ENCODE measurements at regions not wholly inside any gene's neighbourhood (a gene's known extent, or its start where the extent isn't known, plus 50 kb on each side); places are given as distances from the start of the nearest gene placed in this dataset.

- no CpG with 5 or more reads among the region's 2 CpGs for WGBS, 2 donors (ENCODE audit: extremely low coverage in 2 of 2, insufficient read length in 2 of 2, insufficient replicate concordance in 1 of 2)
- no peak overlapping the region for H2BK120ac ChIP-seq (ENCODE audit: low read depth, low read length)
- no peak overlapping the region for H3K27ac ChIP-seq (replicated peaks; ENCODE audit: low read length)
- H4K8ac ChIP-seq (ENCODE audit: low read depth, low read length), result no peak overlapping the region
- H2AK5ac ChIP-seq (ENCODE audit: low read depth, low read length), result no peak overlapping the region
- H2BK5ac ChIP-seq (ENCODE audit: low read length), result no peak overlapping the region
- H3K4me2 ChIP-seq (ENCODE audit: insufficient read depth, low read length, poor library complexity, severe bottlenecking), result no peak overlapping the region
- no peak overlapping the region for H3K9ac ChIP-seq (ENCODE audit: low read depth, low read length, poor library complexity)
- no peak overlapping the region for H4K91ac ChIP-seq (ENCODE audit: low read depth, low read length, poor library complexity)
- H3K18ac ChIP-seq (ENCODE audit: low read length), result no peak overlapping the region
- H3K4me3 ChIP-seq (ENCODE audit: low read length in 2 of 2), result no peak overlapping the region
- H3K36me3 ChIP-seq (replicated peaks in 1 of 2; ENCODE audit: control insufficient read depth in 2 of 2, insufficient read depth in 2 of 2, low read length in 2 of 2), result peaks cover 34 to 84% of the 10 kb centered on the region in 2 donors
- H3K23ac ChIP-seq (ENCODE audit: low read depth, low read length, poor library complexity), result no peak overlapping the region
- no peak overlapping the region for H3K4ac ChIP-seq (ENCODE audit: low read length)
- H3K14ac ChIP-seq (ENCODE audit: low read length), result no peak overlapping the region
- H3K9me3 ChIP-seq (replicated peaks in 1 of 2; ENCODE audit: control insufficient read depth in 2 of 2, insufficient read depth in 1 of 2, low read depth in 1 of 2, low read length in 2 of 2), result peaks cover 2 to 3% of the 10 kb centered on the region in 2 donors
- H3K79me1 ChIP-seq (ENCODE audit: low read depth, low read length), result peaks cover 1% of the 10 kb centered on the region
- no peaks in the 10 kb centered on the region for H3K27me3 ChIP-seq (ENCODE audit: control insufficient read depth in 3 of 3, insufficient read depth in 3 of 3, low read depth in 1 of 3, low read length in 3 of 3)
- no peaks in the 10 kb centered on the region for H3K4me1 ChIP-seq (ENCODE audit: control insufficient read depth in 2 of 2, insufficient read depth in 1 of 2, low read depth in 1 of 2, low read length in 2 of 2)
- no peak overlapping the region for H2AFZ ChIP-seq (ENCODE audit: low read length)
- no peak overlapping the region for H2BK12ac ChIP-seq (ENCODE audit: low read length)
- no peak for DNase-seq (ENCODE audit: low spot score)
- no peak overlapping the region for H2BK15ac ChIP-seq (ENCODE audit: low read length)
Measured at GRCh38 chr17:45631941-45632340, 141.4 kb upstream of the PLEKHM1 start.

- Histone ChIP-seq H3K27me3 (ENCODE audit: control insufficient read depth in 3 of 3, insufficient read depth in 3 of 3, low read depth in 1 of 3, low read length in 3 of 3) (no peaks in the 10 kb centered on the region), H2BK12ac (ENCODE audit: low read length) (no peak overlapping the region), H2AK5ac (ENCODE audit: low read depth, low read length) (no peak overlapping the region), H4K8ac (ENCODE audit: low read depth, low read length) (no peak overlapping the region), H2AFZ (ENCODE audit: low read length) (no peak overlapping the region), H3K27ac (replicated peaks; ENCODE audit: low read length) (no peak overlapping the region), H3K14ac (ENCODE audit: low read length) (no peak overlapping the region), H2BK5ac (ENCODE audit: low read length) (no peak overlapping the region), H3K9me3 (replicated peaks in 1 of 2; ENCODE audit: control insufficient read depth in 2 of 2, insufficient read depth in 1 of 2, low read depth in 1 of 2, low read length in 2 of 2) (no peaks in the 10 kb centered on the region), H3K4me2 (ENCODE audit: insufficient read depth, low read length, poor library complexity, severe bottlenecking) (no peak overlapping the region), H3K4ac (ENCODE audit: low read length) (no peak overlapping the region), H3K18ac (ENCODE audit: low read length) (no peak overlapping the region), H3K36me3 (replicated peaks in 1 of 2; ENCODE audit: control insufficient read depth in 2 of 2, insufficient read depth in 2 of 2, low read length in 2 of 2) (peaks cover 14 to 39% of the 10 kb centered on the region in 2 donors), H4K91ac (ENCODE audit: low read depth, low read length, poor library complexity) (no peak overlapping the region), H3K23ac (ENCODE audit: low read depth, low read length, poor library complexity) (no peak overlapping the region), H3K79me1 (ENCODE audit: low read depth, low read length) (no peaks in the 10 kb centered on the region), H3K4me1 (ENCODE audit: control insufficient read depth in 2 of 2, insufficient read depth in 1 of 2, low read depth in 1 of 2, low read length in 2 of 2) (no peaks in the 10 kb centered on the region), H2BK15ac (ENCODE audit: low read length) (no peak overlapping the region), H3K4me3 (ENCODE audit: low read length in 2 of 2) (no peak overlapping the region), H3K9ac (ENCODE audit: low read depth, low read length, poor library complexity) (no peak overlapping the region), H2BK120ac (ENCODE audit: low read depth, low read length) (no peak overlapping the region)
- no CpG with 5 or more reads among the region's 4 CpGs for WGBS, 2 donors (ENCODE audit: extremely low coverage in 2 of 2, insufficient read length in 2 of 2, insufficient replicate concordance in 1 of 2)
- no peak for DNase-seq (ENCODE audit: low spot score)
Measured at GRCh38 chr17:45639297-45639849, 144.7 kb upstream of the CRHR1 start.

- Histone ChIP-seq H3K4me1 (ENCODE audit: control insufficient read depth in 2 of 2, insufficient read depth in 1 of 2, low read depth in 1 of 2, low read length in 2 of 2) (no peaks in the 10 kb centered on the region), H2AK5ac (ENCODE audit: low read depth, low read length) (no peak overlapping the region), H3K27ac (replicated peaks; ENCODE audit: low read length) (no peak overlapping the region), H2BK120ac (ENCODE audit: low read depth, low read length) (no peak overlapping the region), H3K9me3 (replicated peaks in 1 of 2; ENCODE audit: control insufficient read depth in 2 of 2, insufficient read depth in 1 of 2, low read depth in 1 of 2, low read length in 2 of 2) (no peaks in the 10 kb centered on the region), H3K36me3 (replicated peaks in 1 of 2; ENCODE audit: control insufficient read depth in 2 of 2, insufficient read depth in 2 of 2, low read length in 2 of 2) (peaks cover 14 to 31% of the 10 kb centered on the region in 2 donors), H3K9ac (ENCODE audit: low read depth, low read length, poor library complexity) (no peak overlapping the region), H2AFZ (ENCODE audit: low read length) (no peak overlapping the region), H3K23ac (ENCODE audit: low read depth, low read length, poor library complexity) (no peak overlapping the region), H3K4ac (ENCODE audit: low read length) (no peak overlapping the region), H3K18ac (ENCODE audit: low read length) (no peak overlapping the region), H2BK5ac (ENCODE audit: low read length) (no peak overlapping the region), H4K91ac (ENCODE audit: low read depth, low read length, poor library complexity) (no peak overlapping the region), H3K79me1 (ENCODE audit: low read depth, low read length) (no peaks in the 10 kb centered on the region), H3K4me3 (ENCODE audit: low read length in 2 of 2) (no peak overlapping the region), H4K8ac (ENCODE audit: low read depth, low read length) (no peak overlapping the region), H3K4me2 (ENCODE audit: insufficient read depth, low read length, poor library complexity, severe bottlenecking) (no peak overlapping the region), H2BK12ac (ENCODE audit: low read length) (no peak overlapping the region), H2BK15ac (ENCODE audit: low read length) (no peak overlapping the region), H3K27me3 (ENCODE audit: control insufficient read depth in 3 of 3, insufficient read depth in 3 of 3, low read depth in 1 of 3, low read length in 3 of 3) (no peaks in the 10 kb centered on the region), H3K14ac (ENCODE audit: low read length) (no peak overlapping the region)
- DNase-seq (ENCODE audit: low spot score), result peak; percentile 81
- WGBS, 2 donors (ENCODE audit: extremely low coverage in 2 of 2, insufficient read length in 2 of 2, insufficient replicate concordance in 1 of 2), result no CpG with 5 or more reads among the region's 3 CpGs
Measured at GRCh38 chr17:45640141-45640850, 143.8 kb upstream of the CRHR1 start.

DNA sequence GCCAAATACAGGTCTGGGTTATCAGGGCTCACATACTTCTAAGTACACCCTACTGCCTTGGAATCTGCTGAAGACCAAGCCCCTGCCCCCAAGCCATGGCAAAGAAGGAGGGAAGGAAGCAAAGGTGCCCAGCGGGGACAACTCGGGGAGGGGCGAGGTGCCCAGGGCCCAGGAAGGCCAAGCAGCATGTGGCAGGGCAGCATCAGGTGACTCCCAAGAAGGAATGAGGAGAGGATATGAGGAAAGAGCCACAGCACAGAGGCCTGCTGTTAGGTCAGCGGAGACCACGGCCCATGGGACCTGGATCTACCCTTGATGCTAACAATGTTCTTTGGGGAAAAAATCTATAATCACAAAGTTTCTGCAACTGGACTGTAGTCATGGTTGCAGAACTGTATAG lies 142.6 kb upstream of the CRHR1 start:
- H2BK5ac ChIP-seq (ENCODE audit: low read length), result no peak overlapping the region
- no peak overlapping the region for H3K27ac ChIP-seq (replicated peaks; ENCODE audit: low read length)
- no peak overlapping the region for H3K4me2 ChIP-seq (ENCODE audit: insufficient read depth, low read length, poor library complexity, severe bottlenecking)
- no peak overlapping the region for H2BK15ac ChIP-seq (ENCODE audit: low read length)
- H3K18ac ChIP-seq (ENCODE audit: low read length), result no peak overlapping the region
- no peak overlapping the region for H3K9ac ChIP-seq (ENCODE audit: low read depth, low read length, poor library complexity)
- H3K4ac ChIP-seq (ENCODE audit: low read length), result no peak overlapping the region
- H2BK120ac ChIP-seq (ENCODE audit: low read depth, low read length), result no peak overlapping the region
- H3K27me3 ChIP-seq (ENCODE audit: control insufficient read depth in 3 of 3, insufficient read depth in 3 of 3, low read depth in 1 of 3, low read length in 3 of 3), result no peaks in the 10 kb centered on the region
- H3K79me1 ChIP-seq (ENCODE audit: low read depth, low read length), result no peaks in the 10 kb centered on the region
- no peak overlapping the region for H2AK5ac ChIP-seq (ENCODE audit: low read depth, low read length)
- H3K9me3 ChIP-seq (replicated peaks in 1 of 2; ENCODE audit: control insufficient read depth in 2 of 2, insufficient read depth in 1 of 2, low read depth in 1 of 2, low read length in 2 of 2), result no peaks in the 10 kb centered on the region
- H2AFZ ChIP-seq (ENCODE audit: low read length), result no peak overlapping the region
- H4K8ac ChIP-seq (ENCODE audit: low read depth, low read length), result peak overlapping the region; percentile 44
- WGBS, 2 donors (ENCODE audit: extremely low coverage in 2 of 2, insufficient read length in 2 of 2, insufficient replicate concordance in 1 of 2), result no CpG with 5 or more reads among the region's 5 CpGs
- H3K14ac ChIP-seq (ENCODE audit: low read length), result no peak overlapping the region
- H3K23ac ChIP-seq (ENCODE audit: low read depth, low read length, poor library complexity), result no peak overlapping the region
- peaks cover 6 to 18% of the 10 kb centered on the region in 2 donors for H3K36me3 ChIP-seq (replicated peaks in 1 of 2; ENCODE audit: control insufficient read depth in 2 of 2, insufficient read depth in 2 of 2, low read length in 2 of 2)
- no peak overlapping the region for H2BK12ac ChIP-seq (ENCODE audit: low read length)
- H3K4me3 ChIP-seq (ENCODE audit: low read length in 2 of 2), result no peak overlapping the region
- H3K4me1 ChIP-seq (ENCODE audit: control insufficient read depth in 2 of 2, insufficient read depth in 1 of 2, low read depth in 1 of 2, low read length in 2 of 2), result no peaks in the 10 kb centered on the region
- no peak for DNase-seq (ENCODE audit: low spot score)
- no peak overlapping the region for H4K91ac ChIP-seq (ENCODE audit: low read depth, low read length, poor library complexity)
